Retinal pigment epithelial cell (primary cell): ENCODE measurements at regions not wholly inside any gene's neighbourhood (a gene's known extent, or its start where the extent isn't known, plus 50 kb on each side); places are given as distances from the start of the nearest gene placed in this dataset.

Source experiments
- DNase-seq: peaks from one replicate; pipeline ENCODE4 v3.0.0-alpha.2; 2010; ENCODE audit warnings: low read depth
- H3K4me3 ChIP-seq: 2 replicates; pipeline ENCODE4 v1.5.1; 2011; ENCODE audit warnings: mild to moderate bottlenecking, low read length, control low read depth, moderate library complexity
- CTCF ChIP-seq: conservative IDR thresholded peaks from 2 replicates; pipeline ENCODE4 v1.5.1; 2011; ENCODE audit warnings: low read depth, low read length, control low read depth, inconsistent platforms

GRCh38 chr6:11388983-11389944 lies 148.3 kb upstream of the TMEM170B start:
- DNase-seq: no peak
- H3K4me3 ChIP-seq: no peak overlapping the region
- TF ChIP-seq CTCF: no peak

GRCh38 chr6:11387707-11388430 lies 149.7 kb upstream of the TMEM170B start:
- no peak overlapping the region for H3K4me3 ChIP-seq
- TF ChIP-seq CTCF: no peak
- no peak for DNase-seq

DNA sequence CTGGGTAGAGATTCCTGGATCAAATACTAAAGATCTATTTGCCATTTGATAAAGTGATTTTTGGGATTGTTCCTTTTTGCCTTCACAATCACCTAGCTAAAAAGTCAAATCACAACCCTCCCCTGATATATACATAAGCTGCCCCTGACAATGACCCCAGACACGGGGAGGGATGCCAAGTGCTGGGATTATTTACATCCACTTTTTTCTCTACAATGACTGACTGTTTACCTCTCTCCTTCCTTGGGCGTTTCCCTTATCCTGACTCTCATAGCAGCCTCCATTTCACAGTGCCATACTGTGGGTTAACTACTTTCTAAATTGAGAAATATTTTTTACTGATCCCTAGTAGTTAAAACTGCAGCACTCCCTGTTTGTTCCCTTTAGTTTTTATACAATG lies 150.8 kb upstream of the TMEM170B start:
- no peak overlapping the region for H3K4me3 ChIP-seq
- TF ChIP-seq CTCF: no peak
- DNase-seq: no peak

- no peak for DNase-seq
- no peak overlapping the region for H3K4me3 ChIP-seq
- no peak for TF ChIP-seq CTCF
Observed at GRCh38 chr6:11386323-11386722, 151.2 kb upstream of the TMEM170B start.

DNA sequence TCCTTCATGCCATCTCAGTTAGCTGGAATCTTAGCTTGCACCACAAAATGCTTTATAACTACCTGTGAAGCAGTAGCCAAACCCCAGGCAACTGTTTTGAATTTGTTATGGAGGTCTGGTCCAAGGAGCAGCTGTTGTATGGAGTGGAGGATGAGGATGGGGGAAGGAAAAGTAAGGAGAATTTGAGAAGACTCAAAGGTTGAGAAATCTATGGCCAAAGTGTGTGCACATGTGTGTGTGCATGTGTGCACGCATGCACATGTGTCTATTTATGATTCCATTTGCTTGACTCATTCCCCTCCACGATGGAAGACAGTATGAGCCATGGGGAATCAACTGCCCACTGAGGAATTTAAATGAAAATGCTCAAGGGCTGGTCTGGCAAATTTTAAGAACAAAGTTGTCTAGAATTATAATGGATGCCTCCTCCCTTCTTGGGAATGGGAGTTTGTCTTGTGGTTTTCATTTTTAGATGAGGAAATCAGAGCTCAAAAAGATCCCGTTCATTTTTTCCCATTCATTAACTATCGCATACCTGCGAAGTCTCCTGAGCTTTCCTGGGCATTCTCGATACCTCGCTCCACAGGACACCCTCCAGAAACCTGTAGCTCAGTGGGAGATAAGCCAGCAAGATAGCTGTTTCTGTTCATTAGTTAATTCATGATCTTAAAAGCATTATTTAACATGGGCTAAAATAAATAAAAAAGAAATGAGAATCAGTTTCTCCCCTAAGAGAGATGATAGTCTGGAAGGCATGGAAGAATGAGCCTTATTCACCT lies 152.3 kb upstream of the NEDD9 start:
- no peak overlapping the region for H3K4me3 ChIP-seq
- TF ChIP-seq CTCF: no peak
- no peak for DNase-seq

DNA sequence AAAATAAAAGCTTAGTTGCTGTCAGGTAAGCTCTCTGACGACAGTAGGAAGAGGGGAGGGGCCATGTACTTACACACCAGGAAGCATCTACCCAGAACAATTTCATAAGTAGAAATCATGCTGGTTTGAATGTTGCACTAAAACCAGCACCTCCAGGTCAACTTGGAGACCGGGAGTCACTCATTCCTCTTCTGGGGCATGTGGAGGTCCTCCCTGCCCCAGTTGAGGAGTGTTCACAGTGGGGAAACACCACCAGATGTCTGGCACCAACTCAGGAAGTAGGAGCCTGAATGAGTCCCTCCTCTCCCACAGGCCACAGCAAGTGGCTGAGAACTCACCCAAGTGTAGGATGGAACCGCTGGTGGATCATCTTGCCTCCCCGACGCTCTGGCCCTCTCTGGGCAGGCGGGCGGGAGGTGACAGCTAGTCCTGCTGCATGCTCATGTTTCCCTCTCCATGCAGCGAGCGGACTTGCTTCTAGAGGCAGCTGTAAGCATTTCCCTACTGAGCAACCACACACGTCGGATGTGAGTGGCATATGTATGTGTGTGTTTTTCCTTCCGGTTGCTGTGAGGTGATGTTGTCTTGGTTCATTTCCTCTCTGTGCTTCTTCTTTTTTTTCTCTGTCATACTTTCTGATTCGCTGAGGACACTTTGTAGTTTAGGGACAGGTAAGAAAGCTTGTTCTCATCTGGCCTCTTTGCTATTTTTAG lies 149.5 kb upstream of the NEDD9 start:
- H3K4me3 ChIP-seq: no peak overlapping the region
- DNase-seq: no peak

More for the DNA sequence above, 149.5 kb upstream of the NEDD9 start:
- no peak for TF ChIP-seq CTCF
